Neural crest cell (in vitro differentiated cells): ENCODE measurements at regions not wholly inside any gene's neighbourhood (a gene's known extent, or its start where the extent isn't known, plus 50 kb on each side); places are given as distances from the start of the nearest gene placed in this dataset.

ENCODE experiments used
- DNase-seq: peaks from one replicate; pipeline ENCODE4 v3.0.0; 2021; ENCODE audit warnings: low read depth, mixed read lengths, low spot score
- H3K27ac Mint-ChIP-seq: one replicate; pipeline ENCODE4 v1.8.0; 2021; ENCODE audit warnings: mild to moderate bottlenecking, mixed read lengths; ENCODE audit not compliant: unreplicated experiment
- H3K27me3 Mint-ChIP-seq: 2 replicates; pipeline ENCODE4 v1.8.0; 2021; ENCODE audit warnings: low read depth, mild to moderate bottlenecking, mixed read lengths
- H3K36me3 Mint-ChIP-seq: 2 replicates; pipeline ENCODE4 v1.8.0; 2021; ENCODE audit warnings: low read depth, mild to moderate bottlenecking, mixed read lengths
- H3K4me1 Mint-ChIP-seq: 2 replicates; pipeline ENCODE4 v1.8.0; 2021; ENCODE audit warnings: mixed read lengths
- H3K4me3 Mint-ChIP-seq: one replicate; pipeline ENCODE4 v1.8.0; 2021; ENCODE audit warnings: mild to moderate bottlenecking, mixed read lengths
- H3K9me3 Mint-ChIP-seq: 2 replicates; pipeline ENCODE4 v1.8.0; 2021; ENCODE audit warnings: mixed read lengths
- CTCF ChIP-seq: fragments of 200-600 bp; sonication (generic); conservative IDR thresholded peaks from 2 replicates; pipeline ENCODE4 v1.5.0; 2021; ENCODE audit warnings: antibody characterized with exemption, mild to moderate bottlenecking

GRCh38 chr14:87524011-87524410 lies 469.0 kb downstream of the GALC start:
- Mint-ChIP-seq H3K4me1 (no peaks in the 10 kb centered on the region), H3K27ac (no peak overlapping the region), H3K4me3 (no peak overlapping the region), H3K27me3 (peaks cover 10% of the 10 kb centered on the region), H3K36me3 (no peaks in the 10 kb centered on the region), H3K9me3 (no peaks in the 10 kb centered on the region)
- no peak for TF ChIP-seq CTCF
- DNase-seq: no peak

- no peak overlapping the region for H3K27ac Mint-ChIP-seq
These were observed 470.4 kb downstream of the GALC start for GRCh38 chr14:87522575-87522974.

GRCh38 chr14:87508333-87508732 lies 484.6 kb downstream of the GALC start:
- Mint-ChIP-seq H3K27me3 (peaks cover 4% of the 10 kb centered on the region), H3K27ac (no peak overlapping the region), H3K36me3 (no peaks in the 10 kb centered on the region), H3K4me3 (no peak overlapping the region), H3K9me3 (no peaks in the 10 kb centered on the region), H3K4me1 (no peaks in the 10 kb centered on the region)
- DNase-seq: no peak
- no peak for TF ChIP-seq CTCF

More at GRCh38 chr14:87522575-87522974, 470.4 kb downstream of the GALC start:
- DNase-seq: no peak
- H3K4me1 Mint-ChIP-seq: no peaks in the 10 kb centered on the region
- H3K27me3 Mint-ChIP-seq: peaks cover 6% of the 10 kb centered on the region
- no peaks in the 10 kb centered on the region for H3K36me3 Mint-ChIP-seq
- no peak overlapping the region for H3K4me3 Mint-ChIP-seq
- TF ChIP-seq CTCF: no peak
- H3K9me3 Mint-ChIP-seq: peaks cover 1% of the 10 kb centered on the region

GRCh38 chr14:87503711-87504110 lies 489.3 kb downstream of the GALC start:
- H3K27me3 Mint-ChIP-seq: no peaks in the 10 kb centered on the region
- H3K4me1 Mint-ChIP-seq: no peaks in the 10 kb centered on the region
- H3K9me3 Mint-ChIP-seq: peaks cover 3% of the 10 kb centered on the region

GRCh38 chr14:87497301-87497700 lies 495.7 kb downstream of the GALC start:
- Mint-ChIP-seq H3K4me3 (no peak overlapping the region), H3K27ac (no peak overlapping the region), H3K27me3 (no peaks in the 10 kb centered on the region), H3K9me3 (peaks cover 3% of the 10 kb centered on the region), H3K4me1 (no peaks in the 10 kb centered on the region), H3K36me3 (no peaks in the 10 kb centered on the region)
- TF ChIP-seq CTCF: no peak
- DNase-seq: no peak

More at GRCh38 chr14:87503711-87504110, 489.3 kb downstream of the GALC start:
- Mint-ChIP-seq H3K36me3 (no peaks in the 10 kb centered on the region), H3K27ac (no peak overlapping the region), H3K4me3 (no peak overlapping the region)
- no peak for DNase-seq
- no peak for TF ChIP-seq CTCF

- DNase-seq: no peak
- H3K27me3 Mint-ChIP-seq: no peaks in the 10 kb centered on the region
These were observed 499.0 kb downstream of the GALC start for GRCh38 chr14:87494010-87494409.

More at GRCh38 chr14:87494010-87494409, 499.0 kb downstream of the GALC start:
- no peak overlapping the region for H3K4me3 Mint-ChIP-seq
- H3K27ac Mint-ChIP-seq: no peak overlapping the region
- H3K4me1 Mint-ChIP-seq: no peaks in the 10 kb centered on the region
- TF ChIP-seq CTCF: no peak
- H3K9me3 Mint-ChIP-seq: no peaks in the 10 kb centered on the region
- H3K36me3 Mint-ChIP-seq: no peaks in the 10 kb centered on the region
